Endothelial cell of umbilical vein (primary cell): ENCODE measurements at regions not wholly inside any gene's neighbourhood (a gene's known extent, or its start where the extent isn't known, plus 50 kb on each side); places are given as distances from the start of the nearest gene placed in this dataset.

Source experiments
- BruUV-seq: library from RNA; stranded (reverse); fragments of 400-500 nt; replicated peaks from 2 replicates; lab custom pipeline; 2021; lab: Mats Ljungman, UMichigan
- CTCF ChIA-PET: fragments of 300-600, 350-600 bp; sonication (Branson Sonifier 250); formaldehyde crosslinking; loops from one replicate; lab custom pipeline; 2021; ENCODE audit warnings: antibody characterized with exemption, inconsistent platforms; lab: Charles Lee
- POLR2A ChIA-PET: fragments of 300-600, 350-600 bp; sonication (Branson Sonifier 250); formaldehyde crosslinking; loops from one replicate; lab custom pipeline; 2021; ENCODE audit warnings: antibody characterized with exemption, inconsistent platforms; lab: Charles Lee
- DNase-seq: peaks from one replicate; pipeline ENCODE4 v3.0.0-alpha.2; 2011; ENCODE audit warnings: low read depth, low spot score
- FAIRE-seq: peaks from 2 replicates; lab custom pipeline; 2011; peaks lifted over from hg19 to GRCh38; lab: Jason Lieb, UNC
- H2AFZ ChIP-seq: 2 replicates; pipeline ENCODE4 v1.6.0; 2012; ENCODE audit warnings: low read depth, low read length, control low read depth, inconsistent platforms
- H3K27ac ChIP-seq: 2 replicates; pipeline ENCODE4 v1.5.1; 2011; ENCODE audit warnings: low read depth, mild to moderate bottlenecking, control low read depth, low read length, moderate library complexity; ENCODE audit not compliant: insufficient read depth
- H3K27me3 ChIP-seq, 2 experiments: 2 replicates each; pipeline versions ENCODE4 v1.6.0 to v1.6.1; 2011; ENCODE audit warnings: low read length in 2 of 2, mixed read lengths in 1 of 2; ENCODE audit not compliant: control insufficient read depth in 2 of 2, insufficient read depth in 2 of 2
- H3K36me3 ChIP-seq, 2 experiments: 2 replicates in 1 of 2; 3 replicates in 1 of 2; pipeline ENCODE4 v1.5.1; 2011; ENCODE audit warnings: low read length in 2 of 2, mild to moderate bottlenecking in 1 of 2, moderate library complexity in 1 of 2; ENCODE audit not compliant: control insufficient read depth in 2 of 2, insufficient read depth in 2 of 2; ENCODE audit errors: extremely low read depth in 1 of 2
- H3K4me1 ChIP-seq: 3 replicates; pipeline ENCODE4 v1.5.1; 2011; ENCODE audit warnings: mild to moderate bottlenecking, low read length; ENCODE audit not compliant: control insufficient read depth, insufficient read depth; ENCODE audit errors: extremely low read depth
- H3K4me2 ChIP-seq: 2 replicates; pipeline ENCODE4 v1.6.1; 2011; ENCODE audit warnings: low read length, control low read depth, mixed read lengths; ENCODE audit not compliant: insufficient read depth
- H3K4me3 ChIP-seq, 3 experiments: fragments of 200-600 bp in 1 of 3; sonication (generic), shearing (Covaris generic) in 1 of 3; replicated peaks in 1 of 3; 2 replicates each; pipeline ENCODE4 v1.5.1; 2011 to 2016; ENCODE audit warnings: control low read depth in 3 of 3, low read length in 3 of 3, mild to moderate bottlenecking in 2 of 3, inconsistent platforms in 1 of 3, low read depth in 1 of 3, moderate library complexity in 1 of 3; ENCODE audit not compliant: insufficient read depth in 1 of 3
- H3K79me2 ChIP-seq: 2 replicates; pipeline ENCODE4 v1.6.0; 2012; ENCODE audit warnings: low read length, inconsistent platforms; ENCODE audit not compliant: control insufficient read depth, insufficient read depth
- H3K9ac ChIP-seq: replicated peaks from 2 replicates; pipeline ENCODE3; 2011; ENCODE audit warnings: low read length, control low read depth; ENCODE audit not compliant: insufficient read depth; ENCODE audit errors: extremely low read depth
- H3K9me1 ChIP-seq: replicated peaks from 3 replicates; pipeline ENCODE4 v1.6.0; 2011; ENCODE audit warnings: mild to moderate bottlenecking, low read length; ENCODE audit not compliant: control insufficient read depth, insufficient read depth; ENCODE audit errors: extremely low read depth
- H3K9me3 ChIP-seq: replicated peaks from 2 replicates; pipeline ENCODE4 v1.5.1; 2012; ENCODE audit warnings: low read length, inconsistent platforms; ENCODE audit not compliant: control insufficient read depth, insufficient read depth
- H4K20me1 ChIP-seq: replicated peaks from 2 replicates; pipeline ENCODE3; 2011; ENCODE audit warnings: mild to moderate bottlenecking, low read length; ENCODE audit not compliant: control insufficient read depth, insufficient read depth; ENCODE audit errors: extremely low read depth
- EZH2 ChIP-seq: IDR thresholded peaks from 2 replicates; pipeline ENCODE4 v1.6.1; 2012; ENCODE audit warnings: borderline replicate concordance, low read depth, mild to moderate bottlenecking, moderate library complexity, low read length, inconsistent platforms; ENCODE audit not compliant: severe bottlenecking
- FOS ChIP-seq: IDR thresholded peaks from 2 replicates; pipeline ENCODE4 v1.6.1; 2011; ENCODE audit warnings: mild to moderate bottlenecking, low read length, moderate library complexity, borderline replicate concordance; ENCODE audit not compliant: insufficient read depth
- GATA2 ChIP-seq: IDR thresholded peaks from 2 replicates; pipeline ENCODE4 v1.7.0; 2011; ENCODE audit warnings: low read depth, mild to moderate bottlenecking, moderate library complexity, mixed read lengths, low read length; ENCODE audit not compliant: insufficient read length, insufficient read depth
- JUN ChIP-seq: IDR thresholded peaks from 2 replicates; pipeline ENCODE4 v1.6.1; 2011; ENCODE audit warnings: borderline replicate concordance, low read depth; ENCODE audit not compliant: insufficient read length, insufficient read depth
- MYC ChIP-seq: IDR thresholded peaks from one replicate; pipeline ENCODE4 v1.6.1; 2011; ENCODE audit warnings: mild to moderate bottlenecking, low read depth, low read length
- POLR2A ChIP-seq: IDR thresholded peaks from 2 replicates; pipeline ENCODE4 v1.6.1; 2012; ENCODE audit warnings: low read depth, mild to moderate bottlenecking, control low read depth, low read length
- POLR2AphosphoS5 ChIP-seq: IDR thresholded peaks from 2 replicates; pipeline ENCODE4 v1.6.1; 2012; ENCODE audit warnings: low read depth, mild to moderate bottlenecking, control low read depth, low read length, moderate library complexity; ENCODE audit not compliant: insufficient read depth
- dilution Hi-C: fragments of 300-500 bp; cut with MboI; formaldehyde crosslinking; loops from one replicate; pipeline ENCODE4 v1.15.0; 2019; ENCODE audit warnings: low sequenced_read_pairs; ENCODE audit not compliant: extremely low pct_ligation_motif_present
- intact Hi-C: fragments of 100-400 bp; cut with micrococcal nuclease; formaldehyde crosslinking; loops from one replicate; pipeline ENCODE4 v1.10.0; 2022
- TF ChIP-seq, protein P1 (sequence below): IDR thresholded peaks from 2 replicates; pipeline ENCODE4 v1.6.1; 2011; ENCODE audit not compliant: insufficient read depth, insufficient read length
- TF ChIP-seq, protein P2 (sequence below), 2 donors: IDR thresholded peaks; 1 replicate in 1 of 2; 2 replicates in 1 of 2; pipeline ENCODE4 v1.5.1; 2011; ENCODE audit warnings: low read length in 2 of 2, mild to moderate bottlenecking in 2 of 2, moderate library complexity in 2 of 2, control low read depth in 1 of 2, inconsistent platforms in 1 of 2, low read depth in 1 of 2; ENCODE audit not compliant: insufficient read depth in 1 of 2; ENCODE audit errors: extremely low read depth in 1 of 2

DNA sequence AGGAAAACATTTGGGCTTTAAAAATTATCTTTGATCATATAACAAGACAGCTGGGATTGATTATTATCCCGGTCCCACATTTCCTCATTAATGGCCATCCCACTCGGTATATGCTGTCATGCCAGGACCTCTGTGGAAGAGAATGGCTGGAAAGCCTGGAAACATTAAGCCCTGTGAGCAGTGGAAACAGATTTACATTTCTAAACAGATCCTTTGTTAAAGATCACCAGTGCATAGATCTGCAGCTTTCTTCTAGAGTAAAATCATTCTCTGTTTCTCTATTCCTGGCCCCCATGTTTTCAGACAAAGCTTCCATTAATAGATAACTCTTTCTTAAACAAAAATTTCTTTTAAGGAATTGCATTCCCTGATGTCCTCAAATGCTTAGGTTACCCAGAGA lies 152.2 kb downstream of the CAVIN4 start:
- Histone ChIP-seq H3K79me2 (no peaks in the 10 kb centered on the region), H3K4me3 (no peak overlapping the region), H3K36me3 (no peaks in the 10 kb centered on the region), H4K20me1 (no peaks in the 10 kb centered on the region), H3K9ac (no peak overlapping the region), H3K27ac (no peak overlapping the region), H3K9me1 (no peaks in the 10 kb centered on the region), H3K4me2 (no peak overlapping the region), H3K27me3 (no peaks in the 10 kb centered on the region), H3K9me3 (no peaks in the 10 kb centered on the region), H2AFZ (no peak overlapping the region), H3K4me1 (no peaks in the 10 kb centered on the region)
- TF ChIP-seq GATA2 (no peak), MYC (no peak), POLR2A (no peak), JUN (no peak), EZH2 (no peak), FOS (no peak), POLR2AphosphoS5 (no peak)
- TF ChIP-seq, protein P1, sequence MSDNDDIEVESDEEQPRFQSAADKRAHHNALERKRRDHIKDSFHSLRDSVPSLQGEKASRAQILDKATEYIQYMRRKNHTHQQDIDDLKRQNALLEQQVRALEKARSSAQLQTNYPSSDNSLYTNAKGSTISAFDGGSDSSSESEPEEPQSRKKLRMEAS: no peak
- TF ChIP-seq, protein P2, sequence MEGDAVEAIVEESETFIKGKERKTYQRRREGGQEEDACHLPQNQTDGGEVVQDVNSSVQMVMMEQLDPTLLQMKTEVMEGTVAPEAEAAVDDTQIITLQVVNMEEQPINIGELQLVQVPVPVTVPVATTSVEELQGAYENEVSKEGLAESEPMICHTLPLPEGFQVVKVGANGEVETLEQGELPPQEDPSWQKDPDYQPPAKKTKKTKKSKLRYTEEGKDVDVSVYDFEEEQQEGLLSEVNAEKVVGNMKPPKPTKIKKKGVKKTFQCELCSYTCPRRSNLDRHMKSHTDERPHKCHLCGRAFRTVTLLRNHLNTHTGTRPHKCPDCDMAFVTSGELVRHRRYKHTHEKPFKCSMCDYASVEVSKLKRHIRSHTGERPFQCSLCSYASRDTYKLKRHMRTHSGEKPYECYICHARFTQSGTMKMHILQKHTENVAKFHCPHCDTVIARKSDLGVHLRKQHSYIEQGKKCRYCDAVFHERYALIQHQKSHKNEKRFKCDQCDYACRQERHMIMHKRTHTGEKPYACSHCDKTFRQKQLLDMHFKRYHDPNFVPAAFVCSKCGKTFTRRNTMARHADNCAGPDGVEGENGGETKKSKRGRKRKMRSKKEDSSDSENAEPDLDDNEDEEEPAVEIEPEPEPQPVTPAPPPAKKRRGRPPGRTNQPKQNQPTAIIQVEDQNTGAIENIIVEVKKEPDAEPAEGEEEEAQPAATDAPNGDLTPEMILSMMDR (IDR thresholded peaks at IDR 0.05; ENCODE audit: extremely low read depth in 1 of 2, insufficient read depth in 1 of 2, low read depth in 1 of 2, low read length in 2 of 2): no peak
- FAIRE-seq (no peak), DNase-seq (no peak)
- no TSS peak for BruUV-seq
- CTCF ChIA-PET: interaction anchor here (0.6 to 0.8 kb wide), 2 partner anchors 20 to 582 kb away, joined by 3 read pairs; no protein-coding TSS in a partner anchor
- dilution Hi-C loops (no loop called here), intact Hi-C loops (no loop called here)
- POLR2A ChIA-PET: no interaction called here
